GM12892 (cell line): ENCODE measurements at regions not wholly inside any gene's neighbourhood (a gene's known extent, or its start where the extent isn't known, plus 50 kb on each side); places are given as distances from the start of the nearest gene placed in this dataset.
"Not testable (repeated sequence)": the region's sequence is repeated elsewhere in the genome, so short reads cannot be mapped to it uniquely, and the experiment has no call there.

Experiments
- DNase-seq: peaks from one replicate; pipeline ENCODE4 v3.0.0; 2011; ENCODE audit not compliant: insufficient read length
- FAIRE-seq: peaks from 2 replicates; lab custom pipeline; 2011; peaks lifted over from hg19 to GRCh38; lab: Jason Lieb, UNC
- POLR2A ChIP-seq: IDR thresholded peaks from 2 replicates; pipeline ENCODE4 v1.6.1; 2011; ENCODE audit warnings: low read depth, low read length, control low read depth
- POLR2AphosphoS5 ChIP-seq: IDR thresholded peaks from 2 replicates; pipeline ENCODE4 v1.6.1; 2011; ENCODE audit warnings: low read depth, low read length, control low read depth
- TAF1 ChIP-seq: IDR thresholded peaks from 2 replicates; pipeline ENCODE4 v1.6.1; 2011; ENCODE audit warnings: low read depth, mild to moderate bottlenecking, control low read depth, low read length, borderline replicate concordance

DNA sequence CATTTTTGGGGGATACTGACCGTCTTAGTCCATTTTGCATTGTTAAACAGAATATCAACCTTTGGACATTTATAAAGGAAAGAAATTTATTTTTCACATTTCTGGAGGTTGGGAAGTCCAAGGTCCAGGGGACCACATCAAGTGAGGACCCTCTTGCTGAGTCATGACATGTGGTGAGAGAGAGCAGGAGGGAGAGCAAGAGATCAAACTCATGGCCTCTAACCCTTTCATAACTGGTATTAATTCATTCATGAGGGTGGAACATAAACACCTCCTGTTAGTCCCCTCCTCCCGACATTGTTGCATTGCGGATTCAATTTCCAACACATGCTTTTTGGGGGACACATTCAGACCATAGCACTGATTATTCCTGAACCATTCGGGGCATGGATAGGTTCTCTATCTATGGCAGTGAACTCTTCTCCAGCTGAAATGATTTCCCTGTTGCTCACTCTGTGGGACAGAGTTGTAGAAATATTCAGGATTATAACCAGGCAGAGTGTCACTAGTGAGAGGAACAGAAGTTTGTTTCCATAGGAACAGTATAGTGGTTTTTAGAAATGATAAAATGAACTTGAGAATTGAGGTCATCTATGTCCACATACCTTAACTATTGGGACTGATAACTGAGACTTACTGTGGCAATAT lies 88.2 kb upstream of the OR9Q1 start:
- TF ChIP-seq TAF1 (no peak), POLR2AphosphoS5 (no peak), POLR2A (no peak)

DNA sequence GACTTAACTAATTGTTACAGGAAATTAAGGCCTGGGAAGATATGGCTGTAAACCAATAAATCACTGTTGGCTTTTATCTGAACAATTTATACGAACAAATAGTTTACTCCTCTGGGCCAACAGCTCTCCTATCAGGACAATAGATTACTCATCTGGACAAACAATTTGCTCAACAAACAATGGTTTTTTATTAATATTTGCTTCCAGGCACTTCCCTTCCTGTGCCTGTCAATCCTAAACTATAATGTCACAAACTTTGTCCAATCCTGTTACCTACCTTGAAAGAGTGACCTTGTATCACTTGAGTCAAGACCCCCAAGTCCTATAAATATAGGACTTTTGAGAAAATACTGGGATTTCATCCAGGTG lies 87.6 kb upstream of the OR9Q1 start:
- DNase-seq, result no peak
- FAIRE-seq, result no peak
- TF ChIP-seq POLR2AphosphoS5, result no peak
- TF ChIP-seq POLR2A, result no peak

More for the DNA sequence above, 88.2 kb upstream of the OR9Q1 start:
- DNase-seq, result no peak
- FAIRE-seq, result no peak

DNA sequence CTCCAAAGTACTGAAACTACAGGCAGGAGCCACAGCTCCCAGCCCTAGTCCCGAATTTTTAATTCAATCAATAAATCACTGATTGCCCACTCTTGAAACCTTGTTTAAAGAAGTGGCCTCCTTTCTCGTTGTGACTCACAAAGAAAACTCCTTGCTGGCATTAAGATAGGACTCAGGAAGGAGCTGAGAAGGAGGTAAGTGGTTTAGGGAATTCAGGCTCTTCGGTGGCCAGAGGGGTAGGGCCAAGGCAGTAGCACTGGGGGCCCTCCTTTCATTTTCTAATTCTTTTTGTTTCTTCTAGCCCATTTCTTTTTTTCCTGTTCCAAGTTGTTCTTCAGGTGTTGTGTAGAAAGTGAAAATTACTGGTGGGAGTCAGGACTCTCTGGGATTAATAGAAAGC lies 86.2 kb upstream of the OR9Q1 start:
- FAIRE-seq, result no peak
- no peak for TF ChIP-seq TAF1
- no peak for TF ChIP-seq POLR2AphosphoS5
- no peak for TF ChIP-seq POLR2A

DNA sequence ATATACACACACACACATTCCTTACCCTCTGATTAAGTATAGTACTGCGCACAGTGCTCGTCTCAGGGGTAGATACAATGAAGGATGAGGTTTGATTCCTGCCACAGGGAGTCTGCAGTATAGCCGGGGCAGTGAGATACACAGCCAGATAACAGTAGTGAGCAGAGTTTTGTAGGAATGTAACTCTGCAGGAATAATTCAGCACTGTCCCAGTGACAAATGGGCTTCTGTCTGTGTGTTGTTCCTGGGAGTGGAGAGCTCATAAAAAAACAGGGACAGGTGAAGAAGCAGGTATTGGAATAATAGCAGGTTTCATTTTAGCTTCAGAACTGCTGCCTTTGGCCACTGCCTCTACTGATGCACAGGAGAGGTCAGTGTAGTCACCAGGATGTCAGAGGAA lies 85.3 kb upstream of the OR9Q1 start:
- FAIRE-seq (no peak), DNase-seq (no peak)
- TF ChIP-seq POLR2AphosphoS5, result no peak
- no peak for TF ChIP-seq POLR2A
- no peak for TF ChIP-seq TAF1

More for the DNA sequence above, 86.2 kb upstream of the OR9Q1 start:
- no peak for DNase-seq

DNA sequence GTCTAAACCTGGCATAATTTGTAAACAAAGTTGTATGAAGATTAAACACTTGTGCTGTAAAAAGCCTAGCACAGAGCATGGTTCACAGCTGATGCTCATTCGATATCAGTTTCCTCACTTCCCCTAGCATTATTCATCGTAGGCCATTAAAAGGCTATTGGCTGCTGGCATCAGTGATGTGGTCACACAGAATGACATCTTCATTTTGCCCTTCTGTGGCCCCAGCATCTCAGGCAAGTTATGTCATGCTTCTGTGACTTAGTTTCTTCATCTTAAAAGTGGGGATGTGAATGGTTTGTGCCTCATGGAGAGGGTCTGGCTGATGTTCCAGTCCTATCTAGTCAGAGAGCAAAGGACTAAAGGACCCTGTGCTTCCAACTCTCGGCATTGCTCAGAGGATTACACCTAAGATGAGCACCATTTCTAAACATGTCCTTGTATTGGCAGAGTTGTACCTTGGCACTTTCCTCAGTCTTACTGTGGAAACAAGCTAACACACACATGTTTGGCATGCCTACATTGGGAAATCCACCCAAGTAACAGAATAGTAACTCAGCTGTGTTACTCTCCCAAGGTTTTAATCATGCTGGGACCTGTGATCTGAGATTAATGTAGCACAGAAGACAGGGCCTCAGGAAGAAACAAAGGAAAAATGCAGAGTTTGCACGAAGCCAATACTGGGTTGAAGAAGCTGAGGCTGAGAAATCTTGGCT lies 83.5 kb upstream of the OR9Q1 start:
- TF ChIP-seq POLR2AphosphoS5 (no peak), TAF1 (no peak), POLR2A (no peak)
- DNase-seq (no peak), FAIRE-seq (no peak)

DNA sequence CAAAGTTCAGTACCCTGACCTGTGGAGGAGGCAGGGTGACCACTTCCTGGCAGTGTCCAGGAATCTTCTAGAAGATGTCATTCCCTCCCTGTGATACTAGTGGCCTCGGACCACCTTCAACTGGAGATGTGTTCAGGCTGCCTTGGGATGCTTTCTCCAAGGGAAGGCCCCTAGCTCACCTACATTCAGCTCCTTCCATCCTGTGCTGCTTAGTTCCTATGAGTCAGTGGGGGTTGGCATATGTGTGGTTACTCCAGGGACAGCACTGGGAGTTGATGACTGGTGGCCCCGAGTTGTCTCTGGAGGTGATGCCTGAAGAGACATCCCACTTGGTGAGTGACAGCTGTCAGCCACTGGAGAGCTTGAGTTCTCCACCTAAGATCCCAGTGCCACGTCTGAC lies 81.8 kb upstream of the OR9Q1 start:
- no peak for FAIRE-seq
- no peak for DNase-seq
- TF ChIP-seq TAF1 (no peak), POLR2AphosphoS5 (no peak), POLR2A (no peak)

DNA sequence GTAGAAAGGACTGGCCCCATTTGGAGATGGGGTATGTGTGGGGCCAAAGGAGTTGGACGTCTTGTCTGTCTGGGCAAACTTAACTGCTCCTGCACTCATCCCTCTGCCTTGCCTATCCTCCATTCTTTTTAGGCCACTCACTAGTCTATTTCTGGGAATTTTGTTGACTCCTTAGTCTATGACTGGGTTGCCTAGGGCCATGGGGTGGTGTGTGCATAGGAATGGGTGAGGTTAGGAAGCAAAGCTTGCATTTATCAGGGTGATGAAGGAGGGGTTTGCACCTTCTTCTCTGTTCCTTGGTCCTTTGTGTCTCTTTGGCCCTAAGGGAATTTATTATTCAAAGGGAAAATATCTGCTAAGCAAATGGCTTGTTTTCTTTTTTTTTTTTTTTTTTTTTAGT lies 80.9 kb upstream of the OR9Q1 start:
- FAIRE-seq (no peak), DNase-seq (no peak)
- TF ChIP-seq POLR2AphosphoS5 (no peak), TAF1 (no peak), POLR2A (no peak)

DNA sequence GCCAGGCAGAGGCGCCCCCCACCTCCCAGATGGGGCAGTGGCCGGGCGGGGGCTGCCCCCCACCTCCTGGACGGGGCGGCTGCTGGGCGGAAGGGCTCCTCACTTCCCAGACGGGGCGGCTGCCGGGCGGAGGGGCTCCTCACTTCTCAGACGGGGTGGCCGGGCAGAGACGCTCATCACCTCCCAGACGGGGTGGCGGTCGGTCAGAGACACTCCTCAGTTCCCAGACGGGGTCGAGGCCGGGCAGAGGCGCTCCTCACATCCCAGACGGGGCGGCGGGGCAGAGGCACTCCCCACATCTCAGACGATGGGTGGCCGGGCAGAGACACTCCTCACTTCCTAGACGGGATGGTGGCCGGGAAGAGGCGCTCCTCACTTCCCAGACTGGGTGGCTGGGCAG lies 79.9 kb upstream of the OR9Q1 start:
- not testable (repeated sequence) for FAIRE-seq, DNase-seq

DNA sequence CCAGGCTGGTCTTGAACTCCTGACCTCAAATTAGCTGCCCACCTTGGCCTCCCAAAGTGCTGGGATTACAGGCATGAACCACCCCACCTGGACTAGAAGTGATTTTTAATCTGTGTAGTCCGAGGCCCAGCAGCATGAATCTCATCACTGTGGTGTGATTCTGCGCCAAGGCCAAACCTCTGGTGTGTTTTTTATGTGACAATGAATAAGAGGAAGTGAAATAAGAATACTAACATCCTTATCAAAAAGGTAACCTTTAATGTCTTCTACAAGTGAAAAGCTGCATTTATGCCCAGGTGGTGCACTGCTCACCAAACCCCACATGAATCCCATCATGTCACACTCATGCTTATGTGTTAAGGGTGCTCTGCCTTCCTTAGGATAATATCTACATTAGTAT lies 77.1 kb upstream of the OR9Q1 start:
- FAIRE-seq (no peak), DNase-seq (no peak)
- TF ChIP-seq TAF1 (no peak), POLR2AphosphoS5 (no peak), POLR2A (no peak)

DNA sequence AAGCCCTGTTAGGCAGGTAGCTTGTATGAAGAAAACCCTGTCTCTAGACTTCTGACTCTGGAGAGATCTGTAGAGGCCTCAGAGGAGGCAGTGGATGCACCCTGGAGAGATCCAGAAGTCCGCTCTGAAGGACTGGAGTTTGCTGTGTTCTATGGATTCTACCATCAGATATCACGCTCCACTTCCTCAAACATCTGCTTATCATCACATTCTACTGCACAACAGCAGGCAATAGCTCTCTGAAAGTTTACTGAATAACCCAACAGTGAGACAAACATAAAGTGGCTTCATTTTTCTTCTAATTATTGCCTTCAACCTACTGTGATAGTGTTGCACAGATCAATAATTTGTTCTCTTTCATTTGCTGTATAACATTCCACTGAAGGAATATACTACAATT lies 59.0 kb upstream of the OR9Q1 start:
- no peak for DNase-seq
- FAIRE-seq, result no peak
- TF ChIP-seq POLR2A, result no peak
- TF ChIP-seq TAF1, result no peak
- no peak for TF ChIP-seq POLR2AphosphoS5

DNA sequence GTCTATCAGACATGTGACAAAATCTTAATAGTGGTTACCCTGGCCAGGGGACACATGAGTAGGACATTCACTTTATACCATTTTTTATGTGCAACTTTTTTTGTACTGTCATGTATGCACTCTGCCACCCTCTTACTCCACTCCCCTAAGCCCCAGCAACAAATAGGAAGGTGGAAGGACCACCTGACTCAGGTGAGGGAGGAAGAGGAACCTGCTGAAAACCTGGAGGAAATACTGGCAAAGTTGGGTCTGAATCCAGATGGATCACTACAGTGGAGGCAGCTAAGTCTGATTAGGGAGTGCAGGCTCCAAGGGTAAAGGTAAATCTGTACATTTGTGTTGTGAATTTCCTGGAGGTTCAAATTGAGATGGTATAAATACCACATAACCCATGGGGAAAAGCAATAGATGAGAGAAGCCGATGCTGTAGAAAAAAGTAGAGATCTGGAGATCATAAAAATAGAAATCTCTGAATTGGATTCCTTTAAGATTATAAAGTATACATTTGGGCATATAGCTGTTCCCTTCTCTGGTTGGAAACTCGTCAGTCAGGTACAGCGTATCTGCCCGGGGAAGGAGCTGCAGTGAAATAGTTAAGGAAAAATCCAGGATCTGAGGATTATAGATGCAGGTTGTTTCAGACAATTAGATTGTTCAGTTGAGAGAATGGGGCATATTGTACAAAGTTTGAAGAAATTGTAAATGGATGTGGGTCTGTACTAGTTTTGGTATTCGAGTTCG lies 52.2 kb upstream of the OR9Q1 start:
- DNase-seq (no peak), FAIRE-seq (no peak)
- TF ChIP-seq POLR2AphosphoS5 (no peak), POLR2A (no peak), TAF1 (no peak)

DNA sequence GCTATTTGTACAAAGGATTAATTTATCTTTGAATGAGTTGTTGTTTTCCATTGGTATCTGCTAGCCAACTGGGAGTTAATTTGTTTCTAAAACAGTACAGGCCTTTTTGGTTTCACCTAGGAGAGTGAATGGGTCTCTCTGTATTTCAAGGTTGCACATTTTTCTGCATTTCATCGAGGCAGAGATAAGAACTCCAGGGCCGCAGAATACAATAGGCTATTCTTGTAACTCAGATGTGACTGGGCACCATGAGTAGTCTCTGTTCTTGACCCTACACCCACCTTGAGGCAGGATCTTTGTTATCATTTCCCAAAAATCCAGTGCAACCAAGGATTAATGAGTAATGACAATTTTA lies 51.7 kb upstream of the OR9Q1 start:
- no peak for TF ChIP-seq POLR2AphosphoS5
- no peak for TF ChIP-seq TAF1
- TF ChIP-seq POLR2A, result no peak
- FAIRE-seq (no peak), DNase-seq (no peak)
